COLO829 (cell line): ENCODE measurements at regions not wholly inside any gene's neighbourhood (a gene's known extent, or its start where the extent isn't known, plus 50 kb on each side); places are given as distances from the start of the nearest gene placed in this dataset.

ENCODE experiments used
- DNase-seq: peaks from one replicate; pipeline ENCODE4 v3.0.0; 2012; ENCODE audit warnings: low spot score

DNA sequence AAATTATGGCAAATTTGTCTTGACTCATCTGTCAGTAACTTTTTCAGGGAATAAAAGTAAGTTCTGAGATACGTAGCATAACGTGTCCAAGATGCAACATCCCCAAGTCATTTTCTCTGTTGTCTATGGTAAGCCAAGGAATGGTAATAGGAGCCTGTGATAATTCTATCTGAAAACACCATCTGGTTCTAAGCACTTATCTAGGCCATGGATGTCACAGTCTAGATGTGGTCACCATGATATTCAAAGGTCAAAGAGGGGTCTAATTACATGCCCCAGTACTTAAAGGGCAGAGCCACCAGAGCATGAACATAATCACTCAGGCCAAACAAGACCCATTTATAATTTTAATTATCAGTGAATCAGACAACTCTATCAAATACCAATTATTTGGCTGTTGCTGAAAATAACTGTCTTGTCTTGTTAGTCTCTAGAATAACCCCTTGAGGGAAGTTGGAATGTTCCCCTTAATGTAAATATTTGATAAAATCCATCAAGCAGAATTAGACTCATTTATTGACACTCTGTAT is 225.1 kb upstream of the MPPED2 start:
- no peak for DNase-seq

DNA sequence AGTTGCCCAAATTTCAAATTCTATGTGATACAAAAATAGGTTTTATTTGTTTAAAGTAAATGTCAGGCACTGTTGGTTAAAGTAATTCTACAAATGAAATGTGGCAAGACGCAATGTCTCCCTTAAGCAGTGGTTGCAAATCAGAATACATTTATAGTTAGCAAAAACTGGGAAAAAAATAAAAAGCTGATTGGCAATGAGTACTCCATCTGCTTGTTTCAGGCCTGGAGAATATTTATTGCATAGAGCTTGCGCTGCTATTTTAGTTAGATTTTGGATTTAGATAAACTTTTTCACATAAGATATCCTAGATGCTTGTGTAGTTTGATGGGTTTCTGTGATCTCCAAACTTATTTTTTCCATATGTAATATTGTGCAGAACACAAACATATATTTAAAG is 224.0 kb upstream of the MPPED2 start:
- no peak for DNase-seq

DNA sequence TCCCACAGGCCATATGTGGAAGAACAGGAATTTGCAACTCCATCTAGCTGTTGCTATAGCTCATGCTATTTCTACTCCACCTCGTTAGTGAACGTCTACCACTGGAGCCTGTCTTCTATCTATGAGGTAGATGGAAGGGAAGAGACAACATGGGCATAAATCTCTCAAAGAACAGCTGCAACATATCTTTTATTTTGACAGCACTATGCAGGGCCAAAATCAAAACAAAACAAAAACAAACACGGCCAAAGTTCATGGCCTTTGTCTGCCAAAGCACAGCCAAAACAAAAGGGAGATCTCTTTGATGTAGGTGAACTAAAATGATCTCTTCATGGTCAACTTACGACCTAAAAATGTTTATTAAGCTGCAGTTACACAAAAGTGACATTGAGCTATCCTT is 215.2 kb upstream of the MPPED2 start:
- DNase-seq: no peak

DNA sequence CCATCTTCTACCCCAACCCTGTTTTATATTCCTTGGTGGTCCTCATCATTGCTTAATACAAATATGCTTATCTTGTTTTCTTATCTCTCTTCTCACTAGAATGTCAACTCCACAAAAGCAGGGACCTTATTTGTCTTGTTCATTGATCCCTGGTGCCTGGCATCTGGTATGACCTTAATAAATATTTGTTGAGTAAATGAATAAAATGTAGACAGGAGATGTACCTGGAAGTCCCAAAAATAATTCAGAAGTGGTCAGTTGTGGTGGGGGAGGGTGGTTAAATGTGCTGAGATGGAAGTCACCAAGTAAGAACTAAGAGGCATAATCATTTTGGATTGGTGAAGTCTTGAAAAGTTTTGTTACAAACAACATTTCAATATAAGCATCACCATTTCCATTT is 214.8 kb upstream of the MPPED2 start:
- no peak for DNase-seq

DNA sequence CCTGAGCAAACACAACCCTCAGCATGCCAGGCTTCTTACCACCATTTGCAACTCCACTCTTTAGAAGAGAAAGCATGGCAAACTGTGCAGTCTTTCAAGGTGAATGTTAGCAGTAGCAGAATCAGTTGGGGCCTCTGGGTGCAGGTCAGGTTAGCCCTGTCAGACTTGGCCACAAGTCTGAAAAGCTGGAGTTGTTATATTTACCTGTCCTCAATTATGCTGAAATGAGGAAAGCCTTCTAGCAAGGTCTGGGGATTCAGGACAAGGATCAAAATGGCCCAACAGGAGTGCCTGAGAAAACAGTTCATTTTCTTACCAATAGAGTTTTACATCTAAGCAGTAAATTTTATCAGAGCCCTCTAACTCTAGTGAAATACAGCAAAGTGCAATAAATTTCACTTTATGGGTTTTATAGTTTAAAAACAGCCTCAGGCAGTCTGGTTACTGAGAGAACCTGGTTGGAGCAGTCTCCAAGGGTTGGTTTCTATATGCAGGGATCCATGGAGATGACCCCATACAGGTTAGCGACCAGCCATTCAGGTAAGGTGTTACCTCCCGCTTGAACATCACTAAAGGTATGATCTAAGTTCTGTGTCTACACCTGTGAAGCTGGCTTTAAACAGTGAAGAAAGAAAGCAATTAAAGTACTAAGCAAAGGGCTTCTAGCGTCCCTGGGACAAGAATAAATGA is 212.5 kb upstream of the MPPED2 start:
- no peak for DNase-seq

DNA sequence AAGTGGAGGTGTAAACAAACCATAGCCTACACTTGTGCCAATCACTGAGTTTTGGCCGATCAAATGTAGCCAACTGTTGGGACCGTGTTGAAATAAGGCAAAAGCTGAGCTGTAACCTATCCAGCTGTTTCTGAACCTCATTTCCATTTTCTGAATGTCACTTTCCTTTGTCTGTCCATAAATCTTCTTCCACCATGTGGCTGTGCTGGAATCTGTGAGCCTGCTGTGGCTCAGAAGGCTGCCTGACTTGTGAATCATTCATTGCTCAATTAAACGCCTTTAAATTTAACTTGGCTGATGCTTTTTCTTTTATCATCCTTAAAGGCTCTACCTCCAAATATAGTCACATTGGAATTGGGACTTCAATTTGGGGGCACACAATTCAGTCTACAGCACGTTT is 203.1 kb upstream of the MPPED2 start:
- DNase-seq: no peak

DNA sequence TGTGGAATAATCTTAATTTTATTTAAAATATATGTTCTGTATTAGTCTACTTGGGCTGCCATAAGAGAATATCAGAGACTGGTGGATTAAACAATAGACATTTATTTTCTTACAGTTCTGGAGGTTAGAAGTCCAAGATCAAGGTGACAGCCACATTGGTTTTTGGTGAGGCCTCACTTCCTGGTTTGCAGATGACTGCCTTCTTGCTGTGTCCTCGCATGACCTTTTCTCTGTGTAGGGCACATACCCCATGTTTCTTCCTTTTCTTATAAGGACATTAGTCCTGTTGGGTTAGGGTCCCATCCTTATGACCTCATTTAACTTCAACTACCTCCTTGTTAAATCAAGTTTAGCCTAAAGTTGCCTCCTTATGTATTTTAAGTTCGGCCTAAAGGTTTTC is 202.7 kb upstream of the MPPED2 start:
- DNase-seq: no peak

DNA sequence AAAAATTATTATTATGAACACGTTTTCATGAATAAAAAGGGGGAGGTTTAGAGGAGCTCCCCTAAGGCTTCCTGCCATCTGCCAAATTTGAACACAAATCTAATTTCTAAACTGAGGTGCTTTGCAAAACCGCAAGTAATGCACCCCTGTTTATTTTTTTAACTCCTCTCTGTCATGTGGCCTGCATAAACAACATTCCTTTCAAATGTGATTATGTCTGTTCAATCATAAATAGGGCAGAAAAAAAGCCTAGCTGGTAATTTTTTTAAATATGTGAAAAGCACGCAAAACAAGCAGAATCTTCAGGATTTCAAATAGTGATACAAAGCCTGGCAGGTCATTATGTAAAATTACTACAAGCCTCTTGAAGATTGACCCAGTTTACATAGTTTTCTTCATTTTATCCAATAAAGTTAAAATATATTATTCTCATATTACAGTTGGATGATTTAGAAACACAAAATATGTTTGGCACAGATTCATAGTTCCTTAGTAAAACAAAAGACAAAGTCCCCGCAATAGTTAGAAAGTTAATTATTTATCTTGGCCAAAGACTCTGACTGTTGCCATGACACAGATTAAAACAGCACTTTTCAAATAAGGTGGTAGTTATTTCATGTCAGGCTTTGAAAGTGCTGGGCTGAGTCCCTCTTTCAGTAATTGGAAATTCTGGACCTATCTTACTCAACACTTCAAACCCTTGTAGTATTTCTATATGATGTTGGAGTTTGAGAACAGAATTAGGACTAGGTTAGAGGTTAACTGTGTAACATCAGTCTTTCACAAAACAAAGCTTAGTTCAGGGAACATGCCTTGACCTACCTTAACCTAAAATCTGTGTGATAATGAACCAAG is 200.3 kb upstream of the MPPED2 start:
- DNase-seq: no peak

DNA sequence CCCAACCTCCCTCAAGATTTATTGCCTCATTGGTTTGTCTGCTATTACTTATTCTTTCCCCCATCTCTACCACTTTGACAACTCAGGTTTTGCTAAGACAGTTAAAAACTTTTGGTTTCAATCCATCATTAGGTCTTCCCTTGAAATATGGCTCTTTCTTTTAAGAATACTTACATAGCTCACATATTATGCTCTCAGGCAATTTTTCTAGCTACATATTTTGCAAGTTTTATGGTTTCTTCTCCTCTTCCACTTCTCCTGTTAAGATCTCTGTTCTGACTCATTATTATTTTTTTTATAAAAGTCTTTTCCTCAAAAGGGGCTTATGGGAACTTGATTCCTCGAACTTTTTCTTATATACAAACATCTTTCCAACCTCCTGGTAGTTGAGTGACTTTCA is 192.4 kb upstream of the MPPED2 start:
- DNase-seq: no peak

DNA sequence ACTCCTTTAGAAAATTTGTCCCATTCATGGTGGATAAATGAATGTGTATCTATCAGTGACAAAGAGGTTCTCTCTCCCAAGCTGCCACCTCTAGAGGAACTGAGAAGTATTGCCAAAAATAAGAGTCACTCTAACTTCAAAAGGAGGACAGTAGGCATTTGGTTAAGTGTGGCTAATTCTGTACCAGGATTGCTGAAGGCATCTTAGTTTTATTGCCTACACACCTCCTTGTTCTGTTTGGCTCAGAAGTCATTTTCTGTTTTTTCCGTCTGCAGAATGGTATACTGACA is 189.0 kb upstream of the MPPED2 start:
- no peak for DNase-seq

DNA sequence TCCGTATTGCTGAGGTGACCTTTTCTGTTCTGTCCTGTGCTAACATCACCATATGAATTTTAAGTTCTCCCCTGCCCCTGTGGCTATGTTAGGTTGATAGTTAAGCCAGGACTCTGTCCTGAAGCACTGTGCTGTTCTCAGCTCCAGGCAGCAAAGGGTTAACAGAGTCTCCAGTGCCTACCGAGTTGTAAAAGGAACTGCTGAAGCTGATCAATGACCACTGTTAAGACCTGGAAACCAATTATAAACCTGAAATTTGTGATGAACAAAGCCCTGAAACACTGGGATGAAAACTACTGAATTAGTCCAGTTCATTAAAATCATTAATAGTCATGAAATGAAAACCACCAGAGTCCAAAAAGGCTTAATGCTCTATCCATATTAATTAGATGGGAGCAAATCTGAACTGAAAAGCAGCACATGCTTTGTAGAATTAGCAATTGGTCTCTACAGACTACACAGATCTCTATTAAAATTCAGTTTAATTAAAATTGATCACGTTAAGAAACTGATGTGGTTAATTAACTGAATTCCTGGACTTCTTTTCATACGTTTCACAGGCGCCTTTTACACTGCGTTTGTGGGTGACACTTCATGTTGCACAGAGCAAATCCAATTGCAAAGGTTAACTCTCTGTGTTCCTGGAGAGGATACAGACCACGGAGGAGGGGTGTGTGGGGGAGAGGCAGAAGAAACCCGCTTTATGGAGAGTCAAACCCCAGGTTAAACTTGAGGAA is 188.5 kb upstream of the MPPED2 start:
- DNase-seq: no peak

DNA sequence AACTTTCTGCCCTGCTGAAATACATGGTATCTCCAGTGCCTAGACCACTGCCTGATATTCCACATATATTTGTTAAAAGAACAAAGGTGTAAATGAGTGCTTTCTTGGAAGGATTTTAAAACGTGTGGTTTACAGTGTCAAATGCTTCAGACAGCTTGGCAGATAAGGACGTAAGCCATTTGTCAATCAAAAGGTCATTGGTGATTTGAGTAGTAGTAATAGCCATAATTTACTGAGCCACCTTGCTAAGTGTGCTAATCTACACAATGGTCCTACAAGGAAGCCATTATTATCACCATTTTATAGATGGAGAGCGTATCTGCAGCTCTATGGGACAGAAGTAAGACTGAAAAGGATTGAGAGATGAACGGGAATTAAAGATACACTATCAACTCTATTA is 186.8 kb upstream of the MPPED2 start:
- no peak for DNase-seq

DNA sequence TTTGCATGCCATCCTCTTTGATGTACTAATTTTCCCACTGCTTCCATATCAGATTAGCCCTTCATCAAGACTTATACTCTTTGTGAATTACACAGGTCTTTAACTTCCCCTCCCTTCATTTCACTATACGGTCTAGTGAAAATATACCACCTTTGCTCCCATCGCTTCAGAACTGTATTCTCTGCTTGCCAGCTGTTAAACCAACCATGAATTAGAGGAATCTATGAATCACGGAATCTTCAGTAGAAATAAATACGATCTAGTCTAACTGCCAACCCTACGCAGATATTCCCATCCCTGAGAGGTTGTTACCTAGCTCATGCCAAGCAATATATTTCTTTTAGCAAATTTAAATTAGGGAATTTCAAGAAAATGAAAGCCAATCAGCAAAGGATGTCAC is 177.8 kb upstream of the MPPED2 start:
- DNase-seq: no peak

DNA sequence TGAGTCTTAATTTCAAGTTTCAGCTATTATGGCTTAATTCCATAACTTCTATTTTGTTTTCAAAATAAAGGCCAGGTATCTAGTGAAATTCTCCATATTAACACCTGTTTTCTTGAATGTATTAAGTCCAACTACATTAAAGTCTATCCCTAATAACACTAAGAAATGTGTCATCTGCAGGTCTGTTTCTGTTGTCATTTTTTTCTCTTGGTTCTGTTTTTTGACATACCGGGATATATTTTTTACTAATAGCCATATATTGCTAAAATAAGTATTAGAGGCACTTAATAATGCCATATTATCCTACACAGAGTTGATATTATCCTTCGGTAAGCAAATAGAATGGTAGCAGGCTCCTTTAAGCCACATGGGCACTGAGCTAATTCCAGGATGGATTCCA is 176.0 kb upstream of the MPPED2 start:
- DNase-seq: no peak

DNA sequence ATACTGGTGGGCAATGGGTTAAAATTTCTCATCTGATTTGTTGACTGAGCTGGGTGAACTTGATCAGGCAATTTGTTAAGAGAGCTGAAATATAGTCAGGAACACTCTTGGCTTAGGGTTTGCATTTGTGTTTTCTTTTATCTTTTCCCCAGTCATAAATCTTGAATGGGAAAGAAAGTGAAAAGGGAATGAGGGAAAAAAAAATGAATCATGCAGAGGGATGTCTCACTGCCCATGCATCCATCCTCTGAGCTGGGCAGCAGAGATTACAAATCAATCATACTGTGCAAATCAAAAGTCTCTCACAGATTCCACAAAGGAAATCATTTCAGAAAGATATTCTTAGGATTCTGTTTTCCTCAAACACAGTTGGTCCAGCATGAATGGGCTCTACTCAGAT is 174.2 kb upstream of the MPPED2 start:
- DNase-seq: no peak

DNA sequence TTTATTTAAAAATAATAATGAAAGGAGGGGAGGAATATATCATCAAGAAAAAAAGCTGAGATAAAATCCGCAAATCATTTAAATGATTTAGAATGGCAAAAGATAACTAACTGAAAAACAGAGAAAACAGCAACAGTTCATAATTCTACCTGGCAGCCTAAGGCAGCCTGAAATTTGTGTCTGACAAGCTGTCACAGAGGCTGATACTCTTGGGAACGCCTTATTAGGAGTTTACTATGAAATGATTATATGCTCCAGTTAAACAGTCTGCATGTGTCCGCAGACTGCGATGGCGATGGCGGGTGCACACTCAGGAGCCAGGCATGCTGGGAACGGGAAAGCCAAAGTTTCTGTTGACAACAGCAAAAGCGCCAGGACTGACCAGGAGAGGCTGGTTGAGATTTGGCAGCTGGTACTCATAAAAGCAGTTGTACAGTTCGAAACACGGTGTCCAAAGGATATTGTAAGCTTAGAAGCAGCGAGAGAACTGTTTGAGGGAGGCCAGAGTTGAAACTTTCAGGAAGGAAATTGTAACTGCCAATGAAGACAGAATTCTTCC is 172.9 kb upstream of the MPPED2 start:
- DNase-seq: no peak

DNA sequence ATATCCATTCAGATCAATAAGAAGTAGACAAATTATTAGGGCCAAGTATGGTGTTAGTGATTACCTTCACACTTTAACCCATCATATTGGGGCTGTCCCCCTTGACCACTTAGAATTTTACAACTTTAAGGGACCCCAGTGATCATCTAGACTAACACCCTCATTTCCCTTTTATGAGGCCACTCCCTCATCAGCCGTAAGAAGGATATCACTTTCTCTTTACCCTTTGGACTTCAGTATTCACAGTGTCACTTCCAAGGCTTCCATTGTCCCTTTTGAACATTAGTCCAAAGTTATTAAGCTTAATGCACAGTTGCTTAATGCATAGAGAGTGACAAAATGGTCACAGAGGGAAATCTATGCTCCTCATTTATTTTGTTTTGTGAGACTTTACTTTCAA is 172.4 kb upstream of the MPPED2 start:
- DNase-seq: no peak

DNA sequence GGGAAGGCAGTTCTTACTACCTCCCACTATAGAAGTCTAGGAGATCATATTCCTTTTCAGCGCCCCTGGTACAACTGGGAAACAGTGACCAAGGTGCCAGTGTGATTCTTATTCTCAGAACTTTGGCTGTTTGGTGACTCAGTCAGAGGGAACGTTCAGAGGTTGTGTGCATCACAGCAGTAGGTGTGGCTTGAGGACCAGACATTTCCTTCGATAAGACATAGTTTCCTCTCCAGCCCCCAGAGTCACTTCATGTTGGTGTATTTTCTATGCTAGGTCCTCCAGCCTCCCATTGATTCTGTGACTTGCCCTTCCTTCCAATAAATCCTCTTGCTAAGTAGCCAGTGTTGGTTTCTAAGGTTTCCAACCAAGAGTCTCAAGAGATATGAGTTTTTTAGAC is 171.9 kb upstream of the MPPED2 start:
- no peak for DNase-seq

DNA sequence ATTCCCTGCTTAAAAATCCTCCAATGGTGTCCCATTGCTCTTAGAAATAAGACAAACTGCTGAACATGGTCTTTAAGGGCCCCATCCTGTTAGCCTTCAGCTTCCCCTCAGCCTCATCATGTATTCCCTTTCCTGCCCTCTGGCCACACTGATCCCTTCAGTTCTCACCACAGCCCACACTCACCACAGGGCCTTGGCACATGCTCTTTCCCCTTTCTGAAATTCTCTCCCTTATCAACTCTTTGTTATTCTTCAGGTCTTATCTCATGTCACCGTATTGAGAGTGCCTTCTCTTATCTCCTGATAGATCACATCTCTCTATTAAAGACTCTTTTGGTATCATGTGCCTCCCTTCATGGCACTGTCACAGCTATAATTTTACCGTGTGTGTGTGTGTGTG is 167.8 kb upstream of the MPPED2 start:
- DNase-seq: no peak

DNA sequence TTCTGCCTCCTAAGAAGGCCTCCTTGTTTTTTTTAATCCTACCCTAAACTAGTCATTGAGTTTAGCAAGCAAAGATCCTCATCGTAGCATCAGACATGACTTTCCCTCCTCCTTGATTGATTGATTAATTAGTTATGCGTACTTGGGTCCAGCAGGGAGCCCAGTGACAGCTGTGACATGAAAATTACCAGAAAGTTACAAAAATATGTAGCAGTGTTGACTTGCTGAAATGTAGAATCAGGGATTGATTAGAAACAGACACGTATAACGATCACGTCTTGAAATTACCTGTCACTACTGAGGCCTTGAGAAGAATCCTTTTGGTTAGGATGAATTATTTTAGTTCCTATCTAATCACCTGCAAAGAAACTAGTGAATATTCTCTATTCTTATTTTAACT is 167.4 kb upstream of the MPPED2 start:
- no peak for DNase-seq

DNA sequence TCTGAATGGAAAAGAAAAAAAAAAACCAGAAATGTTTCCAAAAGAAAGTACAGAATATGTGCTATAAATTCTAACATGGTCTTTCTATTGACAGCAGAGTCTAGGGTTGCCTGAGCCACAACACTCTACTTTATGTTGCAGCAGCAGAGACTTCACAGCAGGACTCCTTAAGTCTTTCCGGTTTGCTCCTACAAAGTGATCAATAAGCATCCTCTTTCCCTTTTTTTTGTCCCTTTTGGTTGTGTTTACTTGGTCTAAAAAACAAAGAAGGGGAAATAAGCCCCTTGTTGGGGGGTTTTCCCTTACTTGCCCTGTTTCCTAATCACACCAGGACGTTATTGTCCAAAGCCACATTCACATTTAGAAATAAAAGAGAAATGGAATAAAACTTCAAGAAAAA is 163.1 kb upstream of the MPPED2 start:
- no peak for DNase-seq

DNA sequence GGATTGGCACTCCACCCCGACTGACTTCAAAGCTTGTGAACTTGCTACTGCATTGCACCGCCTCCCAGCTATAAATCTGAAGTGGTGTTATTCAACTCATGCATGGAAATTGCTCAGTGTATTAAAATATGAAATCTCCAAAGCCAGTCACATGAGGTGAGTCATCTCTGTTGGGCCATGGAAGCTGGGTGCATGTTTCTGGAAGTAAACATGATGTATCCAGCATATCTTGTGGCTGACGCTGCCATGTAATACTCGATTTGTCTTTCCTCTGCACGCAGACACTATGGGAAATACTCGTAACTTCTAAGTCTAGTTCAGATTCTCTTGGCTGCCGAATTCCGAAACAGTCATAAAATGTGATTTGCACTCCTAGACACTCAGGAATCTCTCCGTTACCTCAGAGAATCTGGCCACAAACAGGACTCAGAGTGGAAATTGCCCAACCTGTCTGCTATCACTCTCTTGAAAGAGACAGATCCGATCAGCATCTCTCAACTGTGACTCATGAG is 154.9 kb upstream of the MPPED2 start:
- peak; percentile 22 for DNase-seq

DNA sequence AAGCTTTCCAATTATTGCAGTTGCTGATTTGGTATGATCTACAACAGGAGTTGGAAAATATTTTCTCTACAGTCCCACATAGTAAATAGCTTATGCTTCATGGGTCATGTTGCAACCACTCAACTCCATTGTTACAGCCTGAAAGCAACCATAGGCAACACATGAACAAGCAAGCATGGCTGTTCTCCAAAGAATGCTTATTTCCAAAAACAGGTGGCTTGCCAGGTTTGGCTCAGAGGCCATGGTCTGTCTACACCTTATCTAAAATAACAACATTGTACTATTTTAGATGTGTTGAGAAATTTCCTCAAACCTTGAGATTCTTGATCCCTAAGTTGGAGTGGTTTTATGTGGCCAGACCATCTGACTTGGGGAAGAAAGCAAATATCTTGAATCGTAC is 153.9 kb upstream of the MPPED2 start:
- DNase-seq: no peak
